ENCODE measurements at regions not wholly inside any gene's neighbourhood (a gene's known extent, or its start where the extent isn't known, plus 50 kb on each side); places are given as distances from the start of the nearest gene placed in this dataset.

DNA sequence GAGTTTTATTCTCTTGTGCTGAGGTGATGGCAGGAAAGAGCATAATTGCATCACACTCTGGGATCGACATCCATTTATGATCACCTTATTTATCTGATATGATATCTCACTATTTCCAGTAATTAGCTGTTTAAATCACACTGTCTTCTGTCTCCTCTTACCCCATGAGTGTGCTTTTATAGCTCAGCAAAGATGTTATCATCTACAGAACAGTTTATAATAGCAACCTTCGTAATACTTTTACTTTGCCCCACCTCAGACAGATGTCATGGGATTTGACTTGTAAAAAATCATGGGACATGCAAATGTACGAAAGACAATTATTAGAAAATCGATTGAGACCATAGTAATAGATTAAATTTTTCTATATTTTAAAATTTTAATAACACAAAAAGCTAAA, 1122.3 kb upstream of the PCDH10 start:
- TF ChIP-seq POLR2A (IDR thresholded peaks at IDR 0.05; ENCODE audit: low read length) (no peak), GATA1 (IDR thresholded peaks at IDR 0.05; ENCODE audit: low read depth, low read length) (no peak)
